Suprapubic skin (tissue), 4 donors: ENCODE measurements at regions not wholly inside any gene's neighbourhood (a gene's known extent, or its start where the extent isn't known, plus 50 kb on each side); places are given as distances from the start of the nearest gene placed in this dataset.
"Not testable (repeated sequence)": the region's sequence is repeated elsewhere in the genome, so short reads cannot be mapped to it uniquely, and the experiment has no call there.

Experiments used
- DNase-seq, 2 donors: peaks; one replicate each; pipeline ENCODE4 v3.0.0-alpha.2; 2019; ENCODE audit warnings: low spot score in 2 of 2
- H3K27ac ChIP-seq: fragments of 200-600 bp; sonication (generic); one replicate; pipeline ENCODE4 v1.5.1; 2019
- H3K27me3 ChIP-seq: fragments of 200-600 bp; sonication (generic); one replicate; pipeline ENCODE4 v1.5.1; 2019
- H3K36me3 ChIP-seq: fragments of 200-600 bp; sonication (generic); one replicate; pipeline ENCODE4 v1.5.1; 2019
- H3K4me1 ChIP-seq: fragments of 200-600 bp; sonication (generic); one replicate; pipeline ENCODE4 v1.5.1; 2019
- H3K4me3 ChIP-seq: fragments of 200-600 bp; sonication (generic); one replicate; pipeline ENCODE4 v1.5.1; 2019; ENCODE audit warnings: mild to moderate bottlenecking
- H3K9me3 ChIP-seq: fragments of 200-600 bp; sonication (generic); one replicate; pipeline ENCODE4 v1.5.1; 2019
- WGBS: methylation state at CpG from one replicate; pipeline ENCODE4 v1.1.5; 2018; 5-methylcytosine and 5-hydroxymethylcytosine counted together

GRCh38 chr16:16530744-16531143 is 151.8 kb downstream of the NPIPA7 start:
- H3K4me3 ChIP-seq, H3K9me3 ChIP-seq, H3K36me3 ChIP-seq, H3K27ac ChIP-seq, DNase-seq, H3K4me1 ChIP-seq, H3K27me3 ChIP-seq: not testable (repeated sequence)
- 50% methylated on average over 1 of the region's 5 CpGs for WGBS

DNA sequence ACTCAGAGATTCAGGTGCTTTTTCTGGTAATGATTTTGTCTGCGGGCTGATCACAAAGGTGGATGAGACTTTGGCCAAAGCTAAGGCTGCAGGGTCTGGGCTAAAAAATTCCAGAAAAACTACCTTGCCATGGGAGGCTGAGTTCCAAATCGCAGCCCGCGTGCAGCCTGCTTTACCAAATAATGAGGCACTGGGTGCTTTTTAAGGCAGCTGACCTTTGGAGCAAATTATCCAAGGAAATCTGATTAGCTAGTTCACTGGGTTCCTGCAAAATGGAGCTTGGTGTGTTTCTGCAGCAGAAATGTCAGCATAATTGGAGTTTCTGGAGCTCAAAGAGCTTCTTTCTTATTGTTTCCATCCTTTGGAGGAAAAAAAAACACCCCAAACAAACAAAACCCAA is 156.6 kb downstream of the NPIPA7 start:
- H3K27me3 ChIP-seq, H3K4me3 ChIP-seq, H3K27ac ChIP-seq, H3K9me3 ChIP-seq, H3K4me1 ChIP-seq, H3K36me3 ChIP-seq, DNase-seq: not testable (repeated sequence)
- WGBS, result no CpG with 5 or more reads among the region's 4 CpGs

GRCh38 chr16:16536151-16536550 is 157.2 kb downstream of the NPIPA7 start:
- H3K27ac ChIP-seq, H3K27me3 ChIP-seq, H3K4me1 ChIP-seq, H3K36me3 ChIP-seq, H3K4me3 ChIP-seq, DNase-seq, H3K9me3 ChIP-seq: not testable (repeated sequence)
- WGBS, result 95% methylated on average over 3 of the region's 3 CpGs

GRCh38 chr16:16549710-16550109 is 170.8 kb downstream of the NPIPA7 start:
- DNase-seq, H3K4me3 ChIP-seq, H3K36me3 ChIP-seq, H3K4me1 ChIP-seq, H3K9me3 ChIP-seq, H3K27me3 ChIP-seq, H3K27ac ChIP-seq: not testable (repeated sequence)
- 84% methylated on average over 3 of the region's 3 CpGs for WGBS

DNA sequence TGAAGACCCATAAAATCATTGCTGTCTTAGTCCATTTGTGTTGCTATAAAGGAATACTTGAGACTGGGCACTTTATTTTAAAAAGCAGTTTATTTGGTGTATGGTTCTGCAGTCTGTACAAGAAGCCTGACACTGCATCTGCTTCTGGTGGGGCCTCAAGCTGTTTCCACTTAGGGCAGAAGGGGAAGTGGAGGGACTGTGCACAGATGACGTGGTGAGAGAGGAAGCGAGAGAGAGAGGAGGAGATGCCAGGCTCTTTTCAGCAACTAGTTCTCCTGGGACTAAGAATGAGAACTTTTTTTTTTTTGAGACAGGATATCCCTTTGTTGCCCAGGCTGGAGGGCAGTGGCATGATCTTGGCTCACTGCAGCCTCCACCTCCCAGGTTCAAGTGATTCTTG is 171.9 kb downstream of the NPIPA7 start:
- not testable (repeated sequence) for H3K4me3 ChIP-seq, DNase-seq, H3K4me1 ChIP-seq, H3K36me3 ChIP-seq, H3K27me3 ChIP-seq, H3K27ac ChIP-seq, H3K9me3 ChIP-seq
- WGBS, result 46% methylated on average over 2 of the region's 2 CpGs

GRCh38 chr16:16552819-16553340 is 173.9 kb downstream of the NPIPA7 start:
- not testable (repeated sequence) for H3K27ac ChIP-seq, H3K36me3 ChIP-seq, H3K27me3 ChIP-seq, DNase-seq, H3K4me1 ChIP-seq, H3K9me3 ChIP-seq, H3K4me3 ChIP-seq
- WGBS, result 47% methylated on average over 1 of the region's 1 CpG

- not testable (repeated sequence) for H3K4me1 ChIP-seq, H3K9me3 ChIP-seq, DNase-seq, H3K36me3 ChIP-seq, H3K27ac ChIP-seq, H3K4me3 ChIP-seq, H3K27me3 ChIP-seq
- WGBS, result 83% methylated on average over 1 of the region's 9 CpGs
Measured at GRCh38 chr16:16559179-16559740, 180.3 kb downstream of the NPIPA7 start.

GRCh38 chr16:16561532-16561931 is 182.6 kb downstream of the NPIPA7 start:
- H3K9me3 ChIP-seq, H3K36me3 ChIP-seq, DNase-seq, H3K4me3 ChIP-seq, H3K27ac ChIP-seq, H3K4me1 ChIP-seq, H3K27me3 ChIP-seq: not testable (repeated sequence)
- 78% methylated on average over 5 of the region's 5 CpGs for WGBS

GRCh38 chr16:16563962-16564361 is 185.0 kb downstream of the NPIPA7 start:
- H3K4me1 ChIP-seq, H3K27me3 ChIP-seq, H3K27ac ChIP-seq, DNase-seq, H3K36me3 ChIP-seq, H3K4me3 ChIP-seq, H3K9me3 ChIP-seq: not testable (repeated sequence)
- WGBS, result 60% methylated on average over 1 of the region's 5 CpGs

- not testable (repeated sequence) for H3K27ac ChIP-seq, H3K36me3 ChIP-seq, H3K27me3 ChIP-seq, H3K9me3 ChIP-seq, H3K4me3 ChIP-seq, H3K4me1 ChIP-seq, DNase-seq
- no CpG with 5 or more reads among the region's 7 CpGs for WGBS
Measured at GRCh38 chr16:16565326-16565725, 186.4 kb downstream of the NPIPA7 start.

GRCh38 chr16:16570055-16570454 is 191.1 kb downstream of the NPIPA7 start:
- WGBS, result 20% methylated on average over 5 of the region's 5 CpGs
- DNase-seq, H3K4me1 ChIP-seq, H3K4me3 ChIP-seq, H3K27me3 ChIP-seq, H3K27ac ChIP-seq, H3K36me3 ChIP-seq, H3K9me3 ChIP-seq: not testable (repeated sequence)

DNA sequence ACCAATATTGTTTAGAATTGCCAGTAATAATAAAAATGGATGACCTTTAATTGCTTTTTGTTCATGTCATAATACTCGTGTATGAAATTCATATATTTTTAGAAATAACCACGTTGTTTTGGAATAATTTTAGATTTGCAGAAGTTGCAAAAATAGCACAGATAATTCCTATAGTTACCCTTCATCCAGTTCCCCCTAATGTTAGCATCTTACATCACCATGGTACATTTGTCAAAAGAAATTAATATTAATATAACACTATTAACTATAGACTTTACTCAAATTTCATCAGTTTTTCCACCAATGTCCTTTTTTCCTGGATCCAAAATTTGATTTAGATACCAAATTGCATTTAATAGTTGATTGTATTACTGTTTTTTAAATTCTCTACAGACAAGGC is 191.9 kb downstream of the NPIPA7 start:
- H3K36me3 ChIP-seq, DNase-seq, H3K27me3 ChIP-seq, H3K9me3 ChIP-seq, H3K4me1 ChIP-seq, H3K27ac ChIP-seq, H3K4me3 ChIP-seq: not testable (repeated sequence)
- 62% methylated on average over 2 of the region's 2 CpGs for WGBS

GRCh38 chr16:16572130-16572774 is 193.3 kb downstream of the NPIPA7 start:
- not testable (repeated sequence) for DNase-seq, H3K27ac ChIP-seq, H3K9me3 ChIP-seq, H3K27me3 ChIP-seq, H3K36me3 ChIP-seq, H3K4me3 ChIP-seq, H3K4me1 ChIP-seq
- 71% methylated on average over 2 of the region's 10 CpGs for WGBS

- 56% methylated on average over 5 of the region's 5 CpGs for WGBS
- not testable (repeated sequence) for H3K27ac ChIP-seq, DNase-seq
Measured at GRCh38 chr16:16577062-16577461, 198.1 kb downstream of the NPIPA7 start.

More at GRCh38 chr16:16577062-16577461, 198.1 kb downstream of the NPIPA7 start:
- H3K4me3 ChIP-seq, H3K9me3 ChIP-seq, H3K27me3 ChIP-seq, H3K4me1 ChIP-seq, H3K36me3 ChIP-seq: not testable (repeated sequence)
